A673 (cell line): ENCODE measurements at regions not wholly inside any gene's neighbourhood (a gene's known extent, or its start where the extent isn't known, plus 50 kb on each side); places are given as distances from the start of the nearest gene placed in this dataset.

Experiments
- CTCF ChIP-seq: fragments of 300-800, 200-600 bp; sonication (generic); conservative IDR thresholded peaks from 2 replicates; pipeline ENCODE4 v1.5.1; 2017; ENCODE audit warnings: low read depth, mild to moderate bottlenecking, antibody characterized with exemption, low read length, moderate library complexity, mixed read lengths
- EZH2 ChIP-seq: fragments of 200-600 bp; sonication (generic); IDR thresholded peaks from 2 replicates; pipeline ENCODE4 v1.6.1; 2017; ENCODE audit warnings: borderline replicate concordance, low read depth, mild to moderate bottlenecking, mixed read lengths, antibody characterized with exemption, low read length; ENCODE audit not compliant: poor library complexity, severe bottlenecking

- TF ChIP-seq CTCF (no peak), EZH2 (no peak)
Measured at GRCh38 chr9:105880517-105880916, 186.2 kb downstream of the TMEM38B start.
